ENCODE measurements at regions not wholly inside any gene's neighbourhood (a gene's known extent, or its start where the extent isn't known, plus 50 kb on each side); places are given as distances from the start of the nearest gene placed in this dataset.

DNA sequence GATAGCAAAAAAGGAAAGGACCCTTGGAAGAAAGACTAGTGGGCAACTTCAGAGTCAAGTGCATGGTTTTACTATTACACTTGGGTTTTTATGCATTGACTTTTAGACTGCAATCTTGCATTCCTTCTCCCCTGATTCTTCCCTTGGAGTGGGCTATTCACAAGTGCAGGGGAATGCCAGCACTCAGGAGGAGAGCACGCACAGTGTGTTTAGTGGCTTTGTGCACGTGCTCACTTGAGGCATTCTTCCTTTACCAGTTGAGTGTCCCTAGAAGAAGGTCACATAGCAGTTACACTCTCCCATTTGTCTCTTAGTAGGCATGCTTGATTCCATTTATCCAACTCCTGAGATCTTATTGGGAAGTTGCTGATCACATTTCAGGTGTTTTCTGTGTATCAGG, 351.1 kb upstream of the HSFY2 start:
- ATAC-seq (peak; percentile 57), DNase-seq (no peak)
- no peak overlapping the region for H3K4me3 ChIP-seq
- TF ChIP-seq, protein P1, sequence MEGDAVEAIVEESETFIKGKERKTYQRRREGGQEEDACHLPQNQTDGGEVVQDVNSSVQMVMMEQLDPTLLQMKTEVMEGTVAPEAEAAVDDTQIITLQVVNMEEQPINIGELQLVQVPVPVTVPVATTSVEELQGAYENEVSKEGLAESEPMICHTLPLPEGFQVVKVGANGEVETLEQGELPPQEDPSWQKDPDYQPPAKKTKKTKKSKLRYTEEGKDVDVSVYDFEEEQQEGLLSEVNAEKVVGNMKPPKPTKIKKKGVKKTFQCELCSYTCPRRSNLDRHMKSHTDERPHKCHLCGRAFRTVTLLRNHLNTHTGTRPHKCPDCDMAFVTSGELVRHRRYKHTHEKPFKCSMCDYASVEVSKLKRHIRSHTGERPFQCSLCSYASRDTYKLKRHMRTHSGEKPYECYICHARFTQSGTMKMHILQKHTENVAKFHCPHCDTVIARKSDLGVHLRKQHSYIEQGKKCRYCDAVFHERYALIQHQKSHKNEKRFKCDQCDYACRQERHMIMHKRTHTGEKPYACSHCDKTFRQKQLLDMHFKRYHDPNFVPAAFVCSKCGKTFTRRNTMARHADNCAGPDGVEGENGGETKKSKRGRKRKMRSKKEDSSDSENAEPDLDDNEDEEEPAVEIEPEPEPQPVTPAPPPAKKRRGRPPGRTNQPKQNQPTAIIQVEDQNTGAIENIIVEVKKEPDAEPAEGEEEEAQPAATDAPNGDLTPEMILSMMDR (IDR thresholded peaks at IDR 0.05): no peak
- H3K36me3 ChIP-seq: no peaks in the 10 kb centered on the region
- H3K27ac ChIP-seq: no peak overlapping the region
- H3K27me3 ChIP-seq: no peaks in the 10 kb centered on the region
- H3K9me3 ChIP-seq: no peaks in the 10 kb centered on the region
- H3K4me1 ChIP-seq: no peaks in the 10 kb centered on the region
- intact Hi-C loops (cut with DNase I): no loop called here

DNA sequence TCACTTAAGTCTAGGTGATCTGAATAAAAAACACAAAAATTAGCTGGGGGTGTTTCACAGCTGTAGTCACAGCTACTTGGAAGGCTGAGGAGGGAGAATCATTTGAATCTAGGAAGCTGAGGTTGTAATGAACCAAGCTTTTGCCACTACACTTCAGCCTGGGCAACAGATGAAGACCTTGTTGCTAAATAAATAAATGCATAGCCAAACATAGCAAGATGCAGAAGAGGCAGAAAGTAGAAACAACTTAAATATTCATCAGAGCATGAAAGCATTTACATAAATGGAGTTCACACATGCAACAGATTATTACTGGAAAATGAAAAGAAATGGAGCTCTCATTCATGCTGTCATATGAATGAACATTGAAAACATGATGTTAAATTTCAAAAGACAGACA, 348.9 kb upstream of the HSFY2 start:
- intact Hi-C loops (cut with DNase I): no loop called here
- Histone ChIP-seq H3K4me1 (no peaks in the 10 kb centered on the region), H3K27ac (no peak overlapping the region), H3K36me3 (no peaks in the 10 kb centered on the region), H3K4me3 (no peak overlapping the region), H3K9me3 (no peaks in the 10 kb centered on the region), H3K27me3 (no peaks in the 10 kb centered on the region)
- no peak for DNase-seq
- TF ChIP-seq, protein P1 (IDR thresholded peaks at IDR 0.05): no peak
- ATAC-seq: no peak

DNA sequence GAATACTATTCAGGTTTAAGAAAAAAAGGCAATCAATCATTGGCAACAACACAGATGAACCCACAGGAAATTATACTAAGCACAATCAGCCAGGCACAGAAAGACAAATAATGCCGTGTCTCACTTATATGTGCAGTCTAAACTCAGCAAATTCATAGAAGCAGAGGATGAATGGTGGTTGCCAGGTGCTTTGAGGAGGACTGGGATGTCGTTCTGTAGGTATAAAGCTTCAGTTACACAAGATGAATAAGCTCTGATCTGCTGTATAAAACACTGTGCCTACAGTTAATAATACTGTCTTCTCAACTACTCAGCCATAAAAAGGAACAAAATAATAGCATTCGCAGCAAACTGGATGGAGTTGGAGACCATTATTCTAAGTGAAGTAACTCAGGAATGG, 324.8 kb upstream of the HSFY2 start:
- no peak overlapping the region for H3K4me3 ChIP-seq
- no peaks in the 10 kb centered on the region for H3K27me3 ChIP-seq
- intact Hi-C loops (cut with DNase I): no loop called here
- H3K27ac ChIP-seq: no peak overlapping the region
- ATAC-seq (no peak), DNase-seq (no peak)
- no peaks in the 10 kb centered on the region for H3K4me1 ChIP-seq
- TF ChIP-seq, protein P1 (IDR thresholded peaks at IDR 0.05): no peak
- no peaks in the 10 kb centered on the region for H3K9me3 ChIP-seq
- H3K36me3 ChIP-seq: no peaks in the 10 kb centered on the region

DNA sequence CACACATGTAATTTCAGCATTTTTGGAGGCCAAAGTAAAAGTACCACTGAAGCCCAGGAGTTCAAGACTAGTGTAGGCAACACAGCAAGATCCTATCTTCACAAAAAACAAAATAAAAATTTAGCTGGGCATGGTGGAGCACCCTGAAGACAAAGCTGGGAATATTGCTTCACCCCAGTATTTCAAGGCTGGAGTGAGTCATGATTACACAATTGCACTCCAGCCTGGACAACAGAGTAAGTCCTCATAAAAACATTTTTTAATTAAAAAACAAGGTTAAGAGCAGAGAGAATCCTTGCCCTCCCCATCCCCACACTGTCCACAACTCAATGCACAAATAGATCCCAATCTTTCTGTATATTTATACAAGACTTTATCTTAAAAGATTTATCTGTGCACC, 321.9 kb upstream of the HSFY2 start:
- intact Hi-C loops (cut with DNase I): no loop called here
- Histone ChIP-seq H3K27ac (no peak overlapping the region), H3K4me1 (no peaks in the 10 kb centered on the region), H3K4me3 (no peak overlapping the region), H3K9me3 (no peaks in the 10 kb centered on the region), H3K36me3 (no peaks in the 10 kb centered on the region), H3K27me3 (no peaks in the 10 kb centered on the region)
- DNase-seq (no peak), ATAC-seq (no peak)
- TF ChIP-seq, protein P1 (IDR thresholded peaks at IDR 0.05): no peak

DNA sequence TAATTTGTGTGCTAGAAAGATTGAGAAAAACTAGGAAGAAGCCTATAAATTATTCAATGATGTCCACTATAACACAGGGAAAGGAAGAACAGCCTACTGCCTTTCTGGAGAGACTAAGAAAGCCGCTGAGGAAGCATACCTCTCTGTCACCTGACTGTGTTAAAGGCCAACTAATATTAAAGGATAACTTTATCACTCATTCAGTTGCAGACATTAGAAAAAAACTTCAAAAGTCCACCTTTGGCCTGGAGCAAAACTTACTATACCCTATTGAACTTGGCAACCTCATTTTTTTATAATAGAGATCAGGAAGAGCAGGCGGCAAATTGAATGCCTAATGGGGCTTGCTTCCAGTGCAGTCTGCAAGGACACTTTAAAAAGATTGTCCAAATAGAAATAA, 309.5 kb upstream of the HSFY2 start:
- H3K27me3 ChIP-seq: no peaks in the 10 kb centered on the region
- H3K9me3 ChIP-seq: no peaks in the 10 kb centered on the region
- no peak overlapping the region for H3K27ac ChIP-seq
- ATAC-seq: no peak
- H3K4me1 ChIP-seq: no peaks in the 10 kb centered on the region
- no peak overlapping the region for H3K4me3 ChIP-seq
- TF ChIP-seq, protein P1 (IDR thresholded peaks at IDR 0.05): no peak
- intact Hi-C loops (cut with DNase I): no loop called here
- H3K36me3 ChIP-seq: no peaks in the 10 kb centered on the region
- DNase-seq: no peak

DNA sequence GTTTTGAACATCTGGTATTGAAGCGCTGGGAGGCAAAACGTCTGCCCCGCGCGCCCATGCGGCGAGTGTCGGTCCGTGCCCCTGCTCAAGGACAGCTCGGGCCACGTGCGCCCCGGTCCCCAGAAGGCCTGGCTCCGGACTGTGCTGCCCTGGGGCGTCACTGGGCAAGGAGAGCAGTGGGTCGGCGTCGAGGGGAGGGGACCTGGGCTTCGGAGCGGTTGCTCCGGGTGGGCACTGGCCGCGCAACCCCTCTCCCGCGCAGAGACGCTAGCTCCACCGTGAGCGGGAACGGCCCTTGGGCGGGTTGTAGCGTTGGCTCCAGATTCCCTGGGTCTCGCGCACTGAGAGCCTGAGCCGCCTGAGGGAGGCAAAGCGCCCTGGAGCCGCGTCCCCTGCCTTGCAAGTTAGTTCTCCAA, 304.2 kb upstream of the HSFY2 start:
- H3K36me3 ChIP-seq: no peaks in the 10 kb centered on the region
- TF ChIP-seq, protein P1 (IDR thresholded peaks at IDR 0.05): no peak
- H3K9me3 ChIP-seq: no peaks in the 10 kb centered on the region
- DNase-seq: peak; percentile 74
- ATAC-seq: peak; percentile 54
- H3K27me3 ChIP-seq: no peaks in the 10 kb centered on the region
- H3K4me3 ChIP-seq: peak overlapping the region; percentile 58
- H3K4me1 ChIP-seq: no peaks in the 10 kb centered on the region
- intact Hi-C loops (cut with DNase I): no loop called here
- peak overlapping the region; percentile 80 for H3K27ac ChIP-seq
